ENCODE measurements at regions not wholly inside any gene's neighbourhood (a gene's known extent, or its start where the extent isn't known, plus 50 kb on each side); places are given as distances from the start of the nearest gene placed in this dataset.

GRCh38 chr4:126603210-126603609, 1029.5 kb upstream of the INTU start:
- H3K36me3 ChIP-seq (ENCODE audit: control insufficient read depth, insufficient read depth, low read length) = no peaks in the 10 kb centered on the region
- H3K27ac ChIP-seq (ENCODE audit: low read length) = no peak overlapping the region
- WGBS (ENCODE audit: insufficient coverage) = no CpG with 5 or more reads among the region's 1 CpG
- no peaks in the 10 kb centered on the region for H3K27me3 ChIP-seq (ENCODE audit: control insufficient read depth, insufficient read depth, low read length)
- no peak overlapping the region for H3K4me3 ChIP-seq (ENCODE audit: low read length)
- no peaks in the 10 kb centered on the region for H3K4me1 ChIP-seq (ENCODE audit: control insufficient read depth, insufficient read depth, low read length)
- H3K9me3 ChIP-seq (replicated peaks; ENCODE audit: control insufficient read depth, low read depth, low read length) = no peaks in the 10 kb centered on the region
- no peak for DNase-seq

DNA sequence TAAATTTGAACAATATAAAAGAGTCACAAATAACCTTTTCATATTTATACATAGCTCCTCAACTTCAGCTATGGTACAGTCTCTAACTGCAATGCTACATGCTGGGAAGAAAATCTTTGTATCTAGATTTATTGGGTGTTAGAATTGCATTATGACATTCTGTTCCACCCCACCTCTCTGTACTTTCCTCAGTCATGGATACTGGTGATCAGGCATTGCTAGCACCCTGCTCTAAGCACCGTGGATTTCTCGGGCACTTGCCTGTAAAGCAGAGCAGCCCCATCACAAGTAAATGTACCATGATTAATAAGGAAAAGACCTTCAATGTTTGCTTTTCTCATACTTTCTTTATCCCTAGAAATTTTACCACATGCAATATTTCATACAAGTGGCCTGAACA, 1028.9 kb upstream of the INTU start:
- Histone ChIP-seq H3K4me1 (ENCODE audit: control insufficient read depth, insufficient read depth, low read length) (no peaks in the 10 kb centered on the region), H3K27me3 (ENCODE audit: control insufficient read depth, insufficient read depth, low read length) (no peaks in the 10 kb centered on the region), H3K4me3 (ENCODE audit: low read length) (no peak overlapping the region), H3K36me3 (ENCODE audit: control insufficient read depth, insufficient read depth, low read length) (no peaks in the 10 kb centered on the region), H3K9me3 (replicated peaks; ENCODE audit: control insufficient read depth, low read depth, low read length) (no peaks in the 10 kb centered on the region), H3K27ac (ENCODE audit: low read length) (no peak overlapping the region)
- DNase-seq = no peak
- WGBS (ENCODE audit: insufficient coverage) = no CpG with 5 or more reads among the region's 2 CpGs

GRCh38 chr4:126604268-126604867, 1028.4 kb upstream of the INTU start:
- WGBS (ENCODE audit: insufficient coverage) = no CpG with 5 or more reads among the region's 3 CpGs
- Histone ChIP-seq H3K4me3 (ENCODE audit: low read length) (no peak overlapping the region), H3K4me1 (ENCODE audit: control insufficient read depth, insufficient read depth, low read length) (no peaks in the 10 kb centered on the region), H3K9me3 (replicated peaks; ENCODE audit: control insufficient read depth, low read depth, low read length) (no peaks in the 10 kb centered on the region), H3K36me3 (ENCODE audit: control insufficient read depth, insufficient read depth, low read length) (no peaks in the 10 kb centered on the region), H3K27me3 (ENCODE audit: control insufficient read depth, insufficient read depth, low read length) (no peaks in the 10 kb centered on the region), H3K27ac (ENCODE audit: low read length) (no peak overlapping the region)
- DNase-seq = peak; percentile 74

GRCh38 chr4:126610933-126611332, 1021.8 kb upstream of the INTU start:
- H3K27ac ChIP-seq (ENCODE audit: low read length) = no peak overlapping the region
- H3K27me3 ChIP-seq (ENCODE audit: control insufficient read depth, insufficient read depth, low read length) = no peaks in the 10 kb centered on the region
- no peak for DNase-seq
- no peaks in the 10 kb centered on the region for H3K36me3 ChIP-seq (ENCODE audit: control insufficient read depth, insufficient read depth, low read length)
- no peak overlapping the region for H3K4me3 ChIP-seq (ENCODE audit: low read length)
- WGBS (ENCODE audit: insufficient coverage) = 40% methylated on average over 1 of the region's 1 CpG
- no peaks in the 10 kb centered on the region for H3K4me1 ChIP-seq (ENCODE audit: control insufficient read depth, insufficient read depth, low read length)
- H3K9me3 ChIP-seq (replicated peaks; ENCODE audit: control insufficient read depth, low read depth, low read length) = no peaks in the 10 kb centered on the region

- DNase-seq = no peak
- 100% methylated on average over 1 of the region's 4 CpGs for WGBS (ENCODE audit: insufficient coverage)
- no peaks in the 10 kb centered on the region for H3K27me3 ChIP-seq (ENCODE audit: control insufficient read depth, insufficient read depth, low read length)
- H3K4me3 ChIP-seq (ENCODE audit: low read length) = no peak overlapping the region
- no peaks in the 10 kb centered on the region for H3K9me3 ChIP-seq (replicated peaks; ENCODE audit: control insufficient read depth, low read depth, low read length)
- no peaks in the 10 kb centered on the region for H3K4me1 ChIP-seq (ENCODE audit: control insufficient read depth, insufficient read depth, low read length)
- no peak overlapping the region for H3K27ac ChIP-seq (ENCODE audit: low read length)
- H3K36me3 ChIP-seq (ENCODE audit: control insufficient read depth, insufficient read depth, low read length) = no peaks in the 10 kb centered on the region
Measured at GRCh38 chr4:126611900-126612299, 1020.9 kb upstream of the INTU start.

GRCh38 chr4:126614356-126614855, 1018.4 kb upstream of the INTU start:
- DNase-seq = peak; percentile 65
- Histone ChIP-seq H3K4me3 (ENCODE audit: low read length) (no peak overlapping the region), H3K4me1 (ENCODE audit: control insufficient read depth, insufficient read depth, low read length) (no peaks in the 10 kb centered on the region), H3K36me3 (ENCODE audit: control insufficient read depth, insufficient read depth, low read length) (no peaks in the 10 kb centered on the region), H3K27me3 (ENCODE audit: control insufficient read depth, insufficient read depth, low read length) (no peaks in the 10 kb centered on the region), H3K27ac (ENCODE audit: low read length) (peak overlapping the region; percentile 20), H3K9me3 (replicated peaks; ENCODE audit: control insufficient read depth, low read depth, low read length) (peaks cover 6% of the 10 kb centered on the region)
- WGBS (ENCODE audit: insufficient coverage) = 38% methylated on average over 4 of the region's 8 CpGs

DNA sequence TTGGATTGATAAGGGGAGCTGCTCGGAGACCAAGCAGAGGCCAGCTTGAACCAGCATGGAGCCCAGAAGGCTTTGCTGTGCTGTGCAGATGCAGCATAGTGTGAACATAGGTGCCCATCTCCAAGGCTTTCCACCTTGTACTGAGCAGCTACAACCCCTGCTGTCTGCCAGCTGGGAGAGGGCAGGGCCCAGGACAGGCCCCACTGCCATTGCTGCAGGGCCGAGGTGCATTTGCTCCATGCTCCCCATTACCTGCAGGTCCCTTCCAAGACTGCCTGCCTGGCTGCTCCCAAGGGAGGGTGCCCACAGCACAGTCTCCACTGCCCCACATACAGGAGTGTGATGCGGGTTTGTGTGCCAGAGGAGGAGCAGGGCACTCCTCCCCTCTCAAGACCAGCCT, 1016.0 kb upstream of the INTU start:
- DNase-seq = no peak
- Histone ChIP-seq H3K4me1 (ENCODE audit: control insufficient read depth, insufficient read depth, low read length) (no peaks in the 10 kb centered on the region), H3K27me3 (ENCODE audit: control insufficient read depth, insufficient read depth, low read length) (no peaks in the 10 kb centered on the region), H3K4me3 (ENCODE audit: low read length) (no peak overlapping the region), H3K36me3 (ENCODE audit: control insufficient read depth, insufficient read depth, low read length) (no peaks in the 10 kb centered on the region), H3K9me3 (replicated peaks; ENCODE audit: control insufficient read depth, low read depth, low read length) (peaks cover 6% of the 10 kb centered on the region), H3K27ac (ENCODE audit: low read length) (no peak overlapping the region)
- 100% methylated on average over 3 of the region's 3 CpGs for WGBS (ENCODE audit: insufficient coverage)

DNA sequence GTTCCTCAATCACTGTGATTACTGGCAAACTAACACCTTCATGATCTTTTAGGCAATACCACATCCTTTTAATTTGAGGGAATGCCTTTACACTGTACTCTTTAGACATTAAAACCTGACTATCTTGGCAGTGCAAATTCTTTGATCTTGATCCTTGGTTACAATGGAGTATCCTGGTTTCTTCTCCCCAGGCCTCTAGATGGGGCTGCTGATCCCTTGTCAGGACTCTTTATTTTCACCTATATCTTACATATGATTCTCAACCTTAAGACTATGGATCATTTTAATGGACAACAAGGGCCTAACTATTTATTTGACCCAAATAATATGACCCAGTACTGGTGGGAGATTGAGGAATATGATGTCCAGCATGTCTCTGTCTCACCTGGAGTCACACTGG, 1005.5 kb upstream of the INTU start:
- no peak for DNase-seq
- no peaks in the 10 kb centered on the region for H3K27me3 ChIP-seq (ENCODE audit: control insufficient read depth, insufficient read depth, low read length)
- H3K4me1 ChIP-seq (ENCODE audit: control insufficient read depth, insufficient read depth, low read length) = no peaks in the 10 kb centered on the region
- no peak overlapping the region for H3K27ac ChIP-seq (ENCODE audit: low read length)
- no peak overlapping the region for H3K4me3 ChIP-seq (ENCODE audit: low read length)
- H3K9me3 ChIP-seq (replicated peaks; ENCODE audit: control insufficient read depth, low read depth, low read length) = no peaks in the 10 kb centered on the region
- no peaks in the 10 kb centered on the region for H3K36me3 ChIP-seq (ENCODE audit: control insufficient read depth, insufficient read depth, low read length)

- Histone ChIP-seq H3K4me1 (ENCODE audit: control insufficient read depth, insufficient read depth, low read length) (no peaks in the 10 kb centered on the region), H3K27me3 (ENCODE audit: control insufficient read depth, insufficient read depth, low read length) (no peaks in the 10 kb centered on the region), H3K27ac (ENCODE audit: low read length) (no peak overlapping the region), H3K36me3 (ENCODE audit: control insufficient read depth, insufficient read depth, low read length) (no peaks in the 10 kb centered on the region), H3K9me3 (replicated peaks; ENCODE audit: control insufficient read depth, low read depth, low read length) (no peaks in the 10 kb centered on the region), H3K4me3 (ENCODE audit: low read length) (no peak overlapping the region)
- DNase-seq = no peak
- WGBS (ENCODE audit: insufficient coverage) = no CpG with 5 or more reads among the region's 3 CpGs
Measured at GRCh38 chr4:126628933-126629332, 1003.8 kb upstream of the INTU start.

DNA sequence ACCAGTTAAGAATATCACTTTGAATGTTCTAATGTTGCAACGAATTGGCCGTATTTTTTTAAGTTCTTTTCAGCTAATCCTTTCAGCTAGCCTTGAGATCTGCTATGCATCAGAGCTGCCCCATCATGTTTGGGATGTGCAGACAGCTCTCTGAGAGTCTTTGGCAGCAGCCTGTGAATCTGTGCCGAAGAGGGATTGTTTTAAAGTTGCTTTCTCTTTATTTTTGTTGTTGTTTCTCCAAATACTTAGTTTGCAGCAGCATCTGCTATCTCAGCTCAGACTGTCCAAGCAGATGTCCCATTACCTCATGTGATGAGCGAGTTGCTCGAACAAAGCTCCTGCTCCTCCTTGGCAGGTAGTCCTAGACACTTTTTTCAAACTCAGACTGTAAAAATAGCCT, 1002.5 kb upstream of the INTU start:
- peak; percentile 99 for DNase-seq
- H3K4me3 ChIP-seq (ENCODE audit: low read length) = no peak overlapping the region
- peak overlapping the region; percentile 65 for H3K27ac ChIP-seq (ENCODE audit: low read length)

DNA sequence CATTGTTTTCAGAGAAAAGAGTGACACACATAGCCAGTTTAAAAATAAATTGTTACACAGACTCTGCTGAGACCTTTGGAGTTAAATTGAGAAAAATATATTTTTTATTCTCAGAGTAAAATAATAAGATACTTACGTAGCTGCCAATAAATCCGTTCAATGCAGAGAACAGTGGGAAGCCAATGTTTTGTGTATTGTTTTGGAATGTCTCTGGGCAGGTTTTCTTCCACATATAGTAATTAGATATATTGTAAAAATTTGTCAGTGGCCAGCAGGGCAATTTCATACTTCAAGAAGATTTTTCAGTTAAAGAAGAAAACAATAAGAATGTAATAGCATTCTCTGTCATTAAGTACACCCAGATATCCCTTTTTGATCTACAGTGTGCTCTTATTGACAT, 999.5 kb upstream of the INTU start:
- H3K27me3 ChIP-seq (ENCODE audit: control insufficient read depth, insufficient read depth, low read length) = no peaks in the 10 kb centered on the region
- H3K36me3 ChIP-seq (ENCODE audit: control insufficient read depth, insufficient read depth, low read length) = no peaks in the 10 kb centered on the region
- no peak overlapping the region for H3K27ac ChIP-seq (ENCODE audit: low read length)
- H3K9me3 ChIP-seq (replicated peaks; ENCODE audit: control insufficient read depth, low read depth, low read length) = no peaks in the 10 kb centered on the region
- no CpG with 5 or more reads among the region's 2 CpGs for WGBS (ENCODE audit: insufficient coverage)
- peak; percentile 50 for DNase-seq
- no peaks in the 10 kb centered on the region for H3K4me1 ChIP-seq (ENCODE audit: control insufficient read depth, insufficient read depth, low read length)
- no peak overlapping the region for H3K4me3 ChIP-seq (ENCODE audit: low read length)

More for the DNA sequence above, 1002.5 kb upstream of the INTU start:
- WGBS (ENCODE audit: insufficient coverage) = 20% methylated on average over 2 of the region's 5 CpGs
- H3K27me3 ChIP-seq (ENCODE audit: control insufficient read depth, insufficient read depth, low read length) = no peaks in the 10 kb centered on the region
- H3K4me1 ChIP-seq (ENCODE audit: control insufficient read depth, insufficient read depth, low read length) = no peaks in the 10 kb centered on the region
- no peaks in the 10 kb centered on the region for H3K36me3 ChIP-seq (ENCODE audit: control insufficient read depth, insufficient read depth, low read length)
- H3K9me3 ChIP-seq (replicated peaks; ENCODE audit: control insufficient read depth, low read depth, low read length) = no peaks in the 10 kb centered on the region
